ENCODE measurements at regions not wholly inside any gene's neighbourhood (a gene's known extent, or its start where the extent isn't known, plus 50 kb on each side); places are given as distances from the start of the nearest gene placed in this dataset.
A peak's percentile ranks its signal among the peaks of the same experiment; 100 is the strongest.

- Histone ChIP-seq H3K4me3 (ENCODE audit: low read depth in 2 of 2, low read length in 2 of 2) (no peak overlapping the region), H3K9me3 (ENCODE audit: control insufficient read depth, insufficient read depth, low read depth, low read length) (no peaks in the 10 kb centered on the region), H3K36me3 (ENCODE audit: control insufficient read depth, insufficient read depth, low read length) (no peaks in the 10 kb centered on the region; the same call in 1 of the 2 replicates), H3K27me3 (ENCODE audit: control insufficient read depth, insufficient read depth, low read length) (no peaks in the 10 kb centered on the region), H3K27ac (ENCODE audit: low read length) (no peak overlapping the region), H3K4me1 (ENCODE audit: control insufficient read depth, insufficient read depth, low read length) (peaks cover 11% of the 10 kb centered on the region)
- ChIA-PET POLR2A (no interaction called here), CTCF (interaction anchor here (0.6 kb wide), 1 partner anchor 17 kb away, joined by 4 read pairs; no protein-coding TSS in a partner anchor)
- ATAC-seq (peak; percentile 91), DNase-seq (ENCODE audit: low read depth, low spot score) (peak; percentile 72)
- no TSS peak for BruUV-seq (replicated peaks)
- in situ Hi-C loops (cut with HindIII; ENCODE audit: low pct_unique_long_range_greater_than_20kb, low sequenced_read_pairs), result no loop called here
- TF ChIP-seq TCF7L2 (IDR thresholded peaks at IDR 0.05; ENCODE audit: low read depth, low read length), result peak; percentile 66; the same call in 1 of the 2 replicates
- no peak for TF ChIP-seq SIN3A (IDR thresholded peaks at IDR 0.05; ENCODE audit: borderline replicate concordance, insufficient read depth, low read depth, low read length)
- intact Hi-C loops (cut with micrococcal nuclease; ENCODE audit: unreplicated experiment), result no loop called here
Observed at GRCh38 chr7:82699773-82700186, 256.2 kb upstream of the CACNA2D1 start.

DNA sequence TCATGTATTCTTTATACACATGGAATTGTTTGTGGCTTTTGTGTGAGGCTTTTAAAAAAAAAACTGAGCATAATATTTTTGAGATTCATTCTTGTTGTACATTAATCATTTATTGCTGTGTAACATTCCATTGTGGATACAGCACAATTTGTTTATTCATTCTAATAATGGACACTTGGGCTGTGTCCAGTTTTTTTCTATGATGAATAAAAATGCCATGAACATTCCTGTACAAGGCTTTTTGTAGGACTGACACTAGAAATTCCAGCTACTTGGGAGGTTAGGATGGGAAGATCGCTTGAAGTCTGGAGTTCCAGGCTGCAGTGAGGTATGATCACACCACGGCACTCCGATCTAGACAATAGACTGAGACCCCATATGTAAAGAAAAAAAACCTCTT is 254.3 kb upstream of the CACNA2D1 start:
- H3K4me3 ChIP-seq (ENCODE audit: low read depth in 2 of 2, low read length in 2 of 2), result no peak overlapping the region
- TF ChIP-seq TCF7L2 (IDR thresholded peaks at IDR 0.05; ENCODE audit: low read depth, low read length), result no peak
- TF ChIP-seq REST (IDR thresholded peaks at IDR 0.05; ENCODE audit: insufficient read depth in 1 of 2, low read depth in 2 of 2, low read length in 1 of 2), result no peak
- TF ChIP-seq POLR2AphosphoS5 (IDR thresholded peaks at IDR 0.05; ENCODE audit: low read depth, low read length), result no peak
- no peak for TF ChIP-seq SIN3A (IDR thresholded peaks at IDR 0.05; ENCODE audit: borderline replicate concordance, insufficient read depth, low read depth, low read length)
- TF ChIP-seq CTCF (IDR thresholded peaks at IDR 0.05), result no peak
- ATAC-seq (no peak), DNase-seq (ENCODE audit: low read depth, low spot score) (no peak)
- H3K4me1 ChIP-seq (ENCODE audit: control insufficient read depth, insufficient read depth, low read length), result peaks cover 11% of the 10 kb centered on the region
- in situ Hi-C loops (cut with HindIII; ENCODE audit: low pct_unique_long_range_greater_than_20kb, low sequenced_read_pairs), result no loop called here
- H3K27me3 ChIP-seq (ENCODE audit: control insufficient read depth, insufficient read depth, low read length), result no peaks in the 10 kb centered on the region
- ChIA-PET CTCF (no interaction called here), POLR2A (no interaction called here)
- H3K9me3 ChIP-seq (ENCODE audit: control insufficient read depth, insufficient read depth, low read depth, low read length), result no peaks in the 10 kb centered on the region
- no TSS peak for BruUV-seq (replicated peaks)
- no peak overlapping the region for H3K27ac ChIP-seq (ENCODE audit: low read length)
- intact Hi-C loops (cut with micrococcal nuclease; ENCODE audit: unreplicated experiment), result no loop called here
- no peaks in the 10 kb centered on the region; the same call in 1 of the 2 replicates for H3K36me3 ChIP-seq (ENCODE audit: control insufficient read depth, insufficient read depth, low read length)

DNA sequence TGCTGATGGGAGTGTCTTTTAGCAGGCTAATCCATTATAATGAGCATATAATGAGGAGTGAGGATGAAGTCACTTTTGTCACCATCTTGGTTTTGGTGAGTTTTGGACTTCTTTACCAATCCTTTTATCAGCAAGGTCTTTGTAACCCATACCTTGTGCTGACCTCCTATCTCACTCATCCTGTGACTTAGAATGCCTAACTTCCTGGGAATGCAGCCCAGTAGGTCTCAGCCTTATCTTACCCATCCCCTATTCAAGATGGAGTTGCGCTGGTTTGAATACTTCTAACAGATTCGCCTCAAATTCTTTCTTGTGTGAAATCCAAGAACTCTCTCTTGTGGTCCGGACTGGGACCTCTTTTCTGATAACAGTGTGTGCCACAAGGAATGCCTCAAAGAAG is 253.1 kb upstream of the CACNA2D1 start:
- in situ Hi-C loops (cut with HindIII; ENCODE audit: low pct_unique_long_range_greater_than_20kb, low sequenced_read_pairs), result no loop called here
- Histone ChIP-seq H3K36me3 (ENCODE audit: control insufficient read depth, insufficient read depth, low read length) (no peaks in the 10 kb centered on the region; the same call in 1 of the 2 replicates), H3K27me3 (ENCODE audit: control insufficient read depth, insufficient read depth, low read length) (no peaks in the 10 kb centered on the region), H3K9me3 (ENCODE audit: control insufficient read depth, insufficient read depth, low read depth, low read length) (no peaks in the 10 kb centered on the region), H3K4me1 (ENCODE audit: control insufficient read depth, insufficient read depth, low read length) (peaks cover 11% of the 10 kb centered on the region), H3K4me3 (ENCODE audit: low read depth in 2 of 2, low read length in 2 of 2) (no peak overlapping the region), H3K27ac (ENCODE audit: low read length) (no peak overlapping the region)
- CTCF ChIA-PET, result no interaction called here
- ATAC-seq (no peak), DNase-seq (ENCODE audit: low read depth, low spot score) (no peak)
- TF ChIP-seq REST (IDR thresholded peaks at IDR 0.05; ENCODE audit: insufficient read depth in 1 of 2, low read depth in 2 of 2, low read length in 1 of 2) (no peak), CTCF (IDR thresholded peaks at IDR 0.05) (no peak), TCF7L2 (IDR thresholded peaks at IDR 0.05; ENCODE audit: low read depth, low read length) (no peak), SIN3A (IDR thresholded peaks at IDR 0.05; ENCODE audit: borderline replicate concordance, insufficient read depth, low read depth, low read length) (no peak), POLR2AphosphoS5 (IDR thresholded peaks at IDR 0.05; ENCODE audit: low read depth, low read length) (no peak)
- BruUV-seq (replicated peaks), result no TSS peak
- intact Hi-C loops (cut with micrococcal nuclease; ENCODE audit: unreplicated experiment), result no loop called here
- POLR2A ChIA-PET, result no interaction called here
